ENCODE measurements at regions not wholly inside any gene's neighbourhood (a gene's known extent, or its start where the extent isn't known, plus 50 kb on each side); places are given as distances from the start of the nearest gene placed in this dataset.
"Not testable (repeated sequence)": the region's sequence is repeated elsewhere in the genome, so short reads cannot be mapped to it uniquely, and the experiment has no call there.

- H3K9me3 Mint-ChIP-seq (ENCODE audit: low read depth), result peaks cover 28% of the 10 kb centered on the region
- H3K27ac Mint-ChIP-seq; H3K4me3 Mint-ChIP-seq; H3K36me3 Mint-ChIP-seq; H3K4me1 Mint-ChIP-seq (ENCODE audit: low read depth); H3K27me3 Mint-ChIP-seq: not testable (repeated sequence)
Observed at GRCh38 chr6:86872810-86873209, 64.5 kb upstream of the HTR1E start.

- Mint-ChIP-seq H3K27me3 (no peaks in the 10 kb centered on the region), H3K9me3 (ENCODE audit: low read depth) (peaks cover 28% of the 10 kb centered on the region), H3K4me3 (no peak overlapping the region), H3K4me1 (ENCODE audit: low read depth) (no peaks in the 10 kb centered on the region), H3K36me3 (peaks cover 2% of the 10 kb centered on the region), H3K27ac (no peak overlapping the region)
Observed at GRCh38 chr6:86871681-86872080, 65.6 kb upstream of the HTR1E start.

DNA sequence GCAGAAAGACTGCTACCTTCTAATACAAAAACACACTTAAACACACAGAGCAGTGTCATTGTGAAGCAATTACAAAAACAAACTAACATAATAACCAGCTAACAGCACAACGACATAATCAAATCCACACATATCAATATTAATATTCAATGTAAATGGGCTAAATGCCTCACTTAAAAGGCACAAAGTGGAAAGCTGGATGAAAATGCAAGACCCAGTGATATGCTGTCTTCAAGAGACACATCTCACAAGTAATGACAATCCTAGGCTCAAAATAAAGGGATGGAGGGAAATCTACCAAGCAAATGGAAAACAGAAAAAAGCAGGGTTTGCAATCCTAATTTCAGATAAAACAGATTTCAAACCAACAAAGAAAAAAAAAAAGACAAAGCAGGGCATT, 67.8 kb upstream of the HTR1E start:
- peaks cover 2% of the 10 kb centered on the region for H3K36me3 Mint-ChIP-seq
- no peaks in the 10 kb centered on the region for H3K27me3 Mint-ChIP-seq
- H3K9me3 Mint-ChIP-seq (ENCODE audit: low read depth), result peaks cover 37% of the 10 kb centered on the region
- H3K4me3 Mint-ChIP-seq, result no peak overlapping the region
- H3K27ac Mint-ChIP-seq, result no peak overlapping the region
- no peaks in the 10 kb centered on the region for H3K4me1 Mint-ChIP-seq (ENCODE audit: low read depth)

GRCh38 chr6:86859513-86859912, 77.8 kb upstream of the HTR1E start:
- no peaks in the 10 kb centered on the region for H3K36me3 Mint-ChIP-seq
- H3K9me3 Mint-ChIP-seq (ENCODE audit: low read depth), result no peaks in the 10 kb centered on the region
- H3K4me1 Mint-ChIP-seq (ENCODE audit: low read depth), result no peaks in the 10 kb centered on the region
- H3K27me3 Mint-ChIP-seq, result no peaks in the 10 kb centered on the region
- no peak overlapping the region for H3K4me3 Mint-ChIP-seq
- H3K27ac Mint-ChIP-seq, result no peak overlapping the region

DNA sequence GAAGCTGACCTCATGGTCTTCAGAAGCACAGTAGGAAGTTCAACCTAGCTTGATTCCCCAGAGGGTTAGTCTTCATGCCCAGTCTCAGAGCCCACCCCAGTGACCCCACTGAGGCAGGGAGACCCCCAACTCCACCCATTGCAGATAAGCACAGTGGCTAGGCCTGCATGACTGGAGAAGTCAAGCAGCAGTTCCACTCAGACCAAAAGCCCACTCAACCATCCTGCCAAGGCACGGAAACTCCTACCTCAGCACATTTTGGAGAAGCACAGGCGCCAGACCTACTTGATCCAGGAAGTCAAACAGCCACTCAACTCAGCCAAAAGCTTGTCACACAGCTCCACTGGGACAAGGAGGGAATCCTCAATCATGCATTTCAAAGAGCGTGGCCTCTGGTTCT, 78.4 kb upstream of the HTR1E start:
- Mint-ChIP-seq H3K4me1 (ENCODE audit: low read depth) (no peaks in the 10 kb centered on the region), H3K4me3 (no peak overlapping the region), H3K27ac (no peak overlapping the region), H3K9me3 (ENCODE audit: low read depth) (no peaks in the 10 kb centered on the region), H3K36me3 (no peaks in the 10 kb centered on the region), H3K27me3 (no peaks in the 10 kb centered on the region)

GRCh38 chr6:86857783-86858182, 79.5 kb upstream of the HTR1E start:
- Mint-ChIP-seq H3K4me1 (ENCODE audit: low read depth) (no peaks in the 10 kb centered on the region), H3K27ac (no peak overlapping the region), H3K9me3 (ENCODE audit: low read depth) (no peaks in the 10 kb centered on the region), H3K4me3 (no peak overlapping the region), H3K36me3 (no peaks in the 10 kb centered on the region), H3K27me3 (no peaks in the 10 kb centered on the region)

DNA sequence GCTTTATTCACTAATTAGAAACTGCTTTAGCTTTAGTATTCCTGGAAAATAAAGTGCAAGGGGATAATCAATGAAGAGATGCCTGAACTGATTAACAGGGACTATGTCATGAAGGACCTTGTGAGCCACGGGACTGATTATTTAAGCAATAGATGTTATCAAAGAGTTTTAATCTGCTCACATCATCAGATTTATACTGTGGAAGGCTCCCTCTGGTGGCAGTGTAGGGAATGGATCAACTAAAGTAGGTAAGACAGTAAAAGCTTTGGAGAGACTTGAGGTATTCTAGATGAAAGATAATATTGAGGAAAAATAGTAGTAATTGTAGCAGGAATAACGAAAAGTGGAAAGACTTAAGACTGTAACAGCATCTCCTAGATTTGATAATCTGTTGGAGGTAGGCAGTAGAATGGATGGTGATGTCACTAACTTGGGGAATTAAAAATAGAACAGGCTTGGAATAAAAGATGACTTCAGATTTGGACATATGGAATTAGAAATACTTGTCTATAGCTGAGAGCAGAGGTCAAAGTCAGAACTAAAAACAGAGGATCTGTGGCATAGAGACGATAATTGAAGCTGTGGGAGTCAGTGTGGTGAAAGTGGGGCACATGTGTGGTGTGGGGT, 80.3 kb upstream of the HTR1E start:
- Mint-ChIP-seq H3K36me3 (no peaks in the 10 kb centered on the region), H3K9me3 (ENCODE audit: low read depth) (no peaks in the 10 kb centered on the region), H3K4me3 (no peak overlapping the region), H3K27me3 (no peaks in the 10 kb centered on the region), H3K27ac (no peak overlapping the region), H3K4me1 (ENCODE audit: low read depth) (no peaks in the 10 kb centered on the region)

DNA sequence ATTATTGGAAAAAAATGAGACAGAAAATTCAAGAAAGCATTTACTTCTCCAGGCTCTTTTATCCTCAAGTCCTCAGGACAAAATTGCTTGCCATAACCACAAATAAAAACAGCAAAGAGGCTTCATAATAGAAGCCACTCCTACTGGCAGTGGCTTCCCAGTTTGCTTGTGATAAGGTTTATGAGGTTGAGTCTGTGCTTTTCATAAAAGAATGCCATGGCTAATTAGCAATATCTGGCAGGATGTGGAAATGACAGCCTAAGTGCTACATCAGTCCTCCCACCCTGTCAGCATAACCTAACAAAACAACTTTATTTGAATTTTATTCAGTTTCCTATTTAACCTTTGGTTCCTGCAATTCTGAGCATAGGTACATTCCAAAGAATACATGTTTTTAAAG, 80.9 kb upstream of the HTR1E start:
- H3K4me1 Mint-ChIP-seq (ENCODE audit: low read depth), result no peaks in the 10 kb centered on the region
- no peak overlapping the region for H3K4me3 Mint-ChIP-seq
- no peak overlapping the region for H3K27ac Mint-ChIP-seq
- H3K27me3 Mint-ChIP-seq, result no peaks in the 10 kb centered on the region
- no peaks in the 10 kb centered on the region for H3K36me3 Mint-ChIP-seq
- no peaks in the 10 kb centered on the region for H3K9me3 Mint-ChIP-seq (ENCODE audit: low read depth)

GRCh38 chr6:86848986-86849385, 88.3 kb upstream of the HTR1E start:
- H3K4me3 Mint-ChIP-seq, result no peak overlapping the region
- no peaks in the 10 kb centered on the region for H3K36me3 Mint-ChIP-seq
- H3K4me1 Mint-ChIP-seq (ENCODE audit: low read depth), result no peaks in the 10 kb centered on the region
- no peaks in the 10 kb centered on the region for H3K9me3 Mint-ChIP-seq (ENCODE audit: low read depth)
- no peaks in the 10 kb centered on the region for H3K27me3 Mint-ChIP-seq
- H3K27ac Mint-ChIP-seq, result no peak overlapping the region

DNA sequence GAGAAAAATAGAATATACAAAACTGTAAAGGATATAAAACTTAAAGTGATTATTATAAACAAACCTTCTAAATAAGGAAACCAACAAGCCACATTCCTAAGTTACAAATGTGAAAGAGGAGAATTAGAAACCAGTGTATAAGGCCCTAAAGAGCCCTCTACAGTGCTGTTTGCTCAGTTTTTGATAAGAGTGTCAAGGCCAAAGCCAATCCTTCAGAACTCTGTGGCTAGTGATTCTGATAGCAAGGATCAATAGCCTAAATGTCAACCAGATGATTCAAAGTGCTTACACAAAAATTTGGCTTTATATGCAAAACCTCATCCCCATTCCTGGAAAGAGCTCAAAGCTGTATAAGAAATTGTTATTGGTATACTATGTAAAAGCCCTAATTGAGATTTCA, 104.6 kb upstream of the HTR1E start:
- no peak overlapping the region for H3K4me3 Mint-ChIP-seq
- no peaks in the 10 kb centered on the region for H3K36me3 Mint-ChIP-seq

GRCh38 chr6:86825436-86825835, 111.9 kb upstream of the HTR1E start:
- Mint-ChIP-seq H3K4me1 (ENCODE audit: low read depth) (no peaks in the 10 kb centered on the region), H3K27ac (no peak overlapping the region), H3K36me3 (no peaks in the 10 kb centered on the region), H3K27me3 (no peaks in the 10 kb centered on the region), H3K4me3 (no peak overlapping the region), H3K9me3 (ENCODE audit: low read depth) (no peaks in the 10 kb centered on the region)

More for the DNA sequence above, 104.6 kb upstream of the HTR1E start:
- Mint-ChIP-seq H3K4me1 (ENCODE audit: low read depth) (no peaks in the 10 kb centered on the region), H3K27ac (no peak overlapping the region), H3K9me3 (ENCODE audit: low read depth) (no peaks in the 10 kb centered on the region), H3K27me3 (no peaks in the 10 kb centered on the region)

GRCh38 chr6:86822747-86823146, 114.6 kb upstream of the HTR1E start:
- no peaks in the 10 kb centered on the region for H3K36me3 Mint-ChIP-seq
- H3K4me1 Mint-ChIP-seq (ENCODE audit: low read depth), result no peaks in the 10 kb centered on the region
- no peaks in the 10 kb centered on the region for H3K9me3 Mint-ChIP-seq (ENCODE audit: low read depth)
- H3K27ac Mint-ChIP-seq, result no peak overlapping the region
- H3K27me3 Mint-ChIP-seq, result no peaks in the 10 kb centered on the region
- no peak overlapping the region for H3K4me3 Mint-ChIP-seq

GRCh38 chr6:86820750-86821149, 116.6 kb upstream of the HTR1E start:
- H3K4me3 Mint-ChIP-seq, result no peak overlapping the region
- no peaks in the 10 kb centered on the region for H3K36me3 Mint-ChIP-seq
- peaks cover 5% of the 10 kb centered on the region for H3K9me3 Mint-ChIP-seq (ENCODE audit: low read depth)
- no peak overlapping the region for H3K27ac Mint-ChIP-seq
- H3K4me1 Mint-ChIP-seq (ENCODE audit: low read depth), result no peaks in the 10 kb centered on the region
- no peaks in the 10 kb centered on the region for H3K27me3 Mint-ChIP-seq

- H3K9me3 Mint-ChIP-seq (ENCODE audit: low read depth), result peaks cover 9% of the 10 kb centered on the region
- H3K4me3 Mint-ChIP-seq, result no peak overlapping the region
- H3K27ac Mint-ChIP-seq, result no peak overlapping the region
- no peaks in the 10 kb centered on the region for H3K4me1 Mint-ChIP-seq (ENCODE audit: low read depth)
- peaks cover 2% of the 10 kb centered on the region for H3K27me3 Mint-ChIP-seq
- H3K36me3 Mint-ChIP-seq, result no peaks in the 10 kb centered on the region
Observed at GRCh38 chr6:86793649-86794048, 143.7 kb upstream of the HTR1E start.

- peaks cover 2% of the 10 kb centered on the region for H3K27me3 Mint-ChIP-seq
- H3K4me1 Mint-ChIP-seq (ENCODE audit: low read depth), result no peaks in the 10 kb centered on the region
- H3K4me3 Mint-ChIP-seq, result no peak overlapping the region
- H3K27ac Mint-ChIP-seq, result no peak overlapping the region
- peaks cover 4% of the 10 kb centered on the region for H3K9me3 Mint-ChIP-seq (ENCODE audit: low read depth)
- no peaks in the 10 kb centered on the region for H3K36me3 Mint-ChIP-seq
Observed at GRCh38 chr6:86791476-86791875, 145.9 kb upstream of the HTR1E start.

GRCh38 chr6:86789779-86790411, 147.4 kb upstream of the HTR1E start:
- H3K4me1 Mint-ChIP-seq (ENCODE audit: low read depth), result no peaks in the 10 kb centered on the region
- H3K4me3 Mint-ChIP-seq, result no peak overlapping the region
- no peaks in the 10 kb centered on the region for H3K36me3 Mint-ChIP-seq
- peaks cover 1% of the 10 kb centered on the region for H3K27me3 Mint-ChIP-seq
- no peak overlapping the region for H3K27ac Mint-ChIP-seq
- peaks cover 3% of the 10 kb centered on the region for H3K9me3 Mint-ChIP-seq (ENCODE audit: low read depth)

Measured in activated naive CD8-positive, alpha-beta T cell (primary cell).